Keratinocyte (primary cell): ENCODE measurements at regions not wholly inside any gene's neighbourhood (a gene's known extent, or its start where the extent isn't known, plus 50 kb on each side); places are given as distances from the start of the nearest gene placed in this dataset.

Experiments used
- DNase-seq: peaks from one replicate; pipeline ENCODE4 v3.0.0-alpha.2; 2011; ENCODE audit warnings: low read depth, missing footprints, low spot score
- FAIRE-seq: peaks from 2 replicates; lab custom pipeline; 2011; peaks lifted over from hg19 to GRCh38; lab: Jason Lieb, UNC
- H2AFZ ChIP-seq: 2 replicates; pipeline ENCODE4 v1.6.0; 2012; ENCODE audit warnings: low read length, control low read depth, inconsistent platforms; ENCODE audit not compliant: control insufficient read depth
- H3K27ac ChIP-seq: 2 replicates; pipeline ENCODE4 v1.5.1; 2011; ENCODE audit warnings: low read length; ENCODE audit not compliant: control insufficient read depth, insufficient read depth
- H3K27me3 ChIP-seq: 3 replicates; pipeline ENCODE4 v1.6.0; 2011; ENCODE audit warnings: low read length; ENCODE audit not compliant: control insufficient read depth, insufficient read depth; ENCODE audit errors: extremely low read depth
- H3K36me3 ChIP-seq, 2 experiments: 2 replicates in 1 of 2; 3 replicates in 1 of 2; pipeline ENCODE4 v1.5.1; 2011; ENCODE audit warnings: low read length in 2 of 2, mild to moderate bottlenecking in 1 of 2; ENCODE audit not compliant: control insufficient read depth in 2 of 2, insufficient read depth in 2 of 2; ENCODE audit errors: extremely low read depth in 1 of 2
- H3K4me1 ChIP-seq: 3 replicates; pipeline ENCODE4 v1.5.1; 2011; ENCODE audit warnings: low read length; ENCODE audit not compliant: control insufficient read depth, insufficient read depth; ENCODE audit errors: extremely low read depth
- H3K4me2 ChIP-seq: 3 replicates; pipeline ENCODE4 v1.6.0; 2011; ENCODE audit warnings: low read depth, low read length; ENCODE audit not compliant: control insufficient read depth, insufficient read depth; ENCODE audit errors: extremely low read depth
- H3K4me3 ChIP-seq, 3 experiments: fragments of 200-600 bp in 1 of 3; sonication (generic) in 1 of 3; 2 replicates in 2 of 3; 3 replicates in 1 of 3; pipeline ENCODE4 v1.5.1; 2011 to 2016; ENCODE audit warnings: low read length in 3 of 3, mild to moderate bottlenecking in 3 of 3, control low read depth in 2 of 3, inconsistent platforms in 1 of 3, low read depth in 1 of 3, mixed read lengths in 1 of 3, mixed run types in 1 of 3, moderate library complexity in 1 of 3; ENCODE audit not compliant: control insufficient read depth in 2 of 3, insufficient read depth in 2 of 3; ENCODE audit errors: extremely low read depth in 1 of 3
- H3K79me2 ChIP-seq: 2 replicates; pipeline ENCODE4 v1.6.0; 2012; ENCODE audit warnings: low read length; ENCODE audit not compliant: control insufficient read depth, insufficient read depth
- H3K9ac ChIP-seq: 3 replicates; pipeline ENCODE4 v1.6.0; 2011; ENCODE audit warnings: low read length; ENCODE audit not compliant: control insufficient read depth, insufficient read depth; ENCODE audit errors: extremely low read depth
- H3K9me1 ChIP-seq: 3 replicates; pipeline ENCODE4 v1.6.0; 2011; ENCODE audit warnings: low read length; ENCODE audit not compliant: control insufficient read depth, insufficient read depth; ENCODE audit errors: extremely low read depth
- H3K9me3 ChIP-seq: 2 replicates; pipeline ENCODE4 v1.5.1; 2012; ENCODE audit warnings: low read depth, low read length; ENCODE audit not compliant: control insufficient read depth
- H4K20me1 ChIP-seq: 3 replicates; pipeline ENCODE4 v1.6.0; 2011; ENCODE audit warnings: low read length; ENCODE audit not compliant: control insufficient read depth, insufficient read depth; ENCODE audit errors: extremely low read depth
- CTCF ChIP-seq, 3 experiments: IDR thresholded peaks in 1 of 3; conservative IDR thresholded peaks in 1 of 3; optimal IDR thresholded peaks in 1 of 3; 2 replicates in 2 of 3; 3 replicates in 1 of 3; pipeline versions ENCODE3 to v1.5.1; 2011; ENCODE audit warnings: low read length in 3 of 3, mild to moderate bottlenecking in 3 of 3, moderate library complexity in 2 of 3, control low read depth in 1 of 3, inconsistent platforms in 1 of 3; ENCODE audit not compliant: insufficient read depth in 2 of 3; ENCODE audit errors: extremely low read depth in 1 of 3
- EZH2 ChIP-seq: IDR thresholded peaks from one replicate; pipeline ENCODE4 v1.6.1; 2012; ENCODE audit warnings: inconsistent platforms, mild to moderate bottlenecking, low read length, moderate library complexity
- dilution Hi-C: fragments of 300-500 bp; cut with MboI; formaldehyde crosslinking; loops from one replicate; pipeline ENCODE4 v1.7.0; 2020; ENCODE audit warnings: low sequenced_read_pairs; ENCODE audit not compliant: extremely low pct_ligation_motif_present

GRCh38 chr22:48488611-48489511, 1338.8 kb downstream of the BRD1 start:
- FAIRE-seq (no peak), DNase-seq (no peak)
- H3K4me1 ChIP-seq = no peaks in the 10 kb centered on the region
- H3K9me3 ChIP-seq = no peaks in the 10 kb centered on the region
- H3K4me3 ChIP-seq = no peak overlapping the region
- H2AFZ ChIP-seq = no peak overlapping the region
- no peaks in the 10 kb centered on the region for H4K20me1 ChIP-seq
- no peaks in the 10 kb centered on the region for H3K9me1 ChIP-seq
- H3K4me2 ChIP-seq = no peak overlapping the region
- H3K9ac ChIP-seq = no peak overlapping the region
- H3K79me2 ChIP-seq = no peaks in the 10 kb centered on the region
- H3K27me3 ChIP-seq = peaks cover 37% of the 10 kb centered on the region
- no peak for TF ChIP-seq CTCF (optimal IDR thresholded peaks at IDR 0.05 in 1 of 3, IDR thresholded peaks at IDR 0.05 in 1 of 3, conservative IDR thresholded peaks at IDR 0.05 in 1 of 3; ENCODE audit: extremely low read depth in 1 of 3, insufficient read depth in 2 of 3, low read length in 3 of 3)
- TF ChIP-seq EZH2 = no peak
- H3K27ac ChIP-seq = no peak overlapping the region
- dilution Hi-C loops = no loop called here
- no peaks in the 10 kb centered on the region for H3K36me3 ChIP-seq

GRCh38 chr22:48488149-48488551, 1339.5 kb downstream of the BRD1 start:
- no peaks in the 10 kb centered on the region for H3K4me1 ChIP-seq
- no peaks in the 10 kb centered on the region for H3K9me3 ChIP-seq
- FAIRE-seq = no peak
- no peak overlapping the region for H3K4me3 ChIP-seq
- dilution Hi-C loops = no loop called here
- DNase-seq = no peak
- no peak overlapping the region for H3K4me2 ChIP-seq
- H3K9ac ChIP-seq = no peak overlapping the region
- H3K27ac ChIP-seq = no peak overlapping the region
- H4K20me1 ChIP-seq = no peaks in the 10 kb centered on the region
- H3K27me3 ChIP-seq = peaks cover 37% of the 10 kb centered on the region
- TF ChIP-seq EZH2 (no peak), CTCF (optimal IDR thresholded peaks at IDR 0.05 in 1 of 3, IDR thresholded peaks at IDR 0.05 in 1 of 3, conservative IDR thresholded peaks at IDR 0.05 in 1 of 3; ENCODE audit: extremely low read depth in 1 of 3, insufficient read depth in 2 of 3, low read length in 3 of 3) (no peak)
- H3K79me2 ChIP-seq = no peaks in the 10 kb centered on the region
- no peak overlapping the region for H2AFZ ChIP-seq
- H3K36me3 ChIP-seq = no peaks in the 10 kb centered on the region
- no peaks in the 10 kb centered on the region for H3K9me1 ChIP-seq
